HG03280 (cell line): ENCODE measurements at regions not wholly inside any gene's neighbourhood (a gene's known extent, or its start where the extent isn't known, plus 50 kb on each side); places are given as distances from the start of the nearest gene placed in this dataset.

Experiments used
- ATAC-seq: cut with Tn5 transposase; IDR thresholded peaks from one replicate; pipeline ENCODE4 v1.9.1; 2021; ENCODE audit warnings: mild to moderate bottlenecking, moderate library complexity; ENCODE audit not compliant: unreplicated experiment

DNA sequence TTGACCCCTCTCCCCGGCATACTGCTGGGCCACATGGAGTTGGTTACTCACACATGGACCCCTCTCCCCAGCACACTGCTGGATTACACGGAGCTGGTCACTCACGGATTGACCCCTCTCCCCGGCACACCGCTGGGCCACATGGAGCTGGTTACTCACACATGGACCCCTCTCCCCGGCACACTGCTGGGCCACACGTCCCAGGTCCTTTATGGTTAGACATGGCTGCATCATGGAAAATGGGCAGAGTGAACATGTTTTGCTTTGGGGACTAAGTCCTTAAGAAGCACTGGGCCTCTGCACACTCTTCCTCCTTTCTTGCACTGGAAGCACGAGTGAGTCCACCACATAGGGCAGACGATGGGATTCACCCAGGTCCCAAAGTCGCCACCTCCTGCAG, 102.1 kb upstream of the SHH start:
- ATAC-seq = no peak

DNA sequence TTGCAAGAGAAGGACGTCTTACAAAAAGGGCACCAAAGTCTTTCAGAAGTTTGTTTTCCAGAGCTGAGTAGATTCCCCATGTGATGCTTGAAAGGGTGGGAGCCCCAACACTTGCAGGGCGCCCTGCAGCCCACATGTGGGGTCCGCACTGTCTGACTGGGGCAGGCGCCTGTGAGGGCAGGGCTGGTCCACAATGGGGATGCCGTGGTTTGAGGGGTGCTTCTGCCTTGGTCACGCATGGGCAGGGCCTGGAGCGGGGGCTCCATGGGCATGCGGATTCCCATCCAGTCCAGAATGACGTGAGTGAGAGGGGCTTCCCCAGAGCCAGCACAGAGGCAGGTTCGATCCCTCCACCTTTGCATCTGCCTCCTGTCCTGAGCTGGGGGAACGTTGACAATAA, 101.5 kb upstream of the SHH start:
- no peak for ATAC-seq

DNA sequence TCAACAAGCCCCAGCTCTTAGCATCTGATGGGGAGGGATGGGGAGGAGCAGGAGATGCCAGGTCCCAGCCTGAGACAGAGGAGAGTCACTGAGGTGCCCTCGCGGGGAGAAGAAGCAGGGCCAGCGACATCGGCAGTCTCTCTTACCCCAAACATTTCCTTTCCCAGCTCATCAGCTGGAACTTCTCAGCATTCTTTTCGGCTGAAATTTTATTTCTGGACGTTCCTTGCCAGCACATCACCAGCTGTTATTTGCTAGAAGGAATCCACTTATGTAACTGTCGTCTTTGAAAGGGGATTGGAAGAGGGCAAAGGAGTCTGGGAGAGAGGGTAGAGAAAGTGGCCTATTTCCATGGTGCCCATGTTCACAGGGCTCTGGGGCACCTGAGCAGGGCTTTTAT, 101.0 kb upstream of the SHH start:
- no peak for ATAC-seq

DNA sequence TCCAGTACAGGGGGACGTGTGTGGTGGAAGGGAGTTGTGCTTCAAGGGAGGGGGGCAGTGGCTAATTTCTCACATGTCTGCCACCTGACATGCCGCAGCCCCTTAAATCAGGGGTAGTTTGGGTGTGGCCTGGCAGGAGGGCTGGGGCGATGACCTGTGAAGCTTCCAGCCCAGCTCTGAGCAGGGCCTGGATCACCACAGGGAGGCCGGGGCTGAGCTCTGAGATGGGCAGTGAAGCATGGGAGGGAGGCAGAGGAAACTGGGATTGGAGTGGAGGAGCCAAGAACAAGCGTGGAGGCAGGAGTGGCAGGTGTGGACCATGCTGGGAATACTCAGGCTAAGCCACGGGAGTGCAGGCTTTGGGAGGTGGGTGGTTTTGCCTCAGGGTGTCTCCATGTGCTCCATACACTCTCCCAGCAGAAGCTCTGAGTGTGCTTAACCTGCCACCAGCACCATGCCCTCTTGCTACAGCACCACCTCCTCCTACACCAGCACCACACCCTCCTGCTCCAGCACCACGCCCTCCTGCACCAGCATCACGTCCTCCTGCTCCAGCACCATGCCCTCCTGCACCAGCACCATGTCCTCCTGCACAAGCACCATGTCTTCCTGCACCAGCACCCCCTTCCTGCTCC, 99.3 kb upstream of the SHH start:
- ATAC-seq = no peak

DNA sequence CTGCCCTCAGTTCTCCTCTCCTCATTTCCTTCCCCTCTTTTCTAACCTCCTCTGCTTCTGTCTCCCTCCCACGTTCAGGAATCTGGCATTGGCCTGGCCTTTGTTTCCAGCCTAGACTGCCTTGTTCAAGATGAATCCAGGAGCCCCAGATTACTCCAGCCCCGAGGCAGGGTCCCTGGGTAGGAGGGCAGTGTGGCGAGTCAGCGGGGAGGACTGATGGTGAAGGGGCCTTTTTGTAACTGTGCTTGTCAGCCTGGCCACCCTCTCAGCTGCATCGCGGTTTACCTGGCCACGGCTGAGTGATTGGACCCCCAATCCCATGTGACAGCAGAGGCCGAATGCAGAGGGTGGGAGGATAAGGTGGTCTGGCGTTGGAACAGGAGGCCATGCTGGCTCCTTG, 96.1 kb upstream of the SHH start:
- no peak for ATAC-seq

DNA sequence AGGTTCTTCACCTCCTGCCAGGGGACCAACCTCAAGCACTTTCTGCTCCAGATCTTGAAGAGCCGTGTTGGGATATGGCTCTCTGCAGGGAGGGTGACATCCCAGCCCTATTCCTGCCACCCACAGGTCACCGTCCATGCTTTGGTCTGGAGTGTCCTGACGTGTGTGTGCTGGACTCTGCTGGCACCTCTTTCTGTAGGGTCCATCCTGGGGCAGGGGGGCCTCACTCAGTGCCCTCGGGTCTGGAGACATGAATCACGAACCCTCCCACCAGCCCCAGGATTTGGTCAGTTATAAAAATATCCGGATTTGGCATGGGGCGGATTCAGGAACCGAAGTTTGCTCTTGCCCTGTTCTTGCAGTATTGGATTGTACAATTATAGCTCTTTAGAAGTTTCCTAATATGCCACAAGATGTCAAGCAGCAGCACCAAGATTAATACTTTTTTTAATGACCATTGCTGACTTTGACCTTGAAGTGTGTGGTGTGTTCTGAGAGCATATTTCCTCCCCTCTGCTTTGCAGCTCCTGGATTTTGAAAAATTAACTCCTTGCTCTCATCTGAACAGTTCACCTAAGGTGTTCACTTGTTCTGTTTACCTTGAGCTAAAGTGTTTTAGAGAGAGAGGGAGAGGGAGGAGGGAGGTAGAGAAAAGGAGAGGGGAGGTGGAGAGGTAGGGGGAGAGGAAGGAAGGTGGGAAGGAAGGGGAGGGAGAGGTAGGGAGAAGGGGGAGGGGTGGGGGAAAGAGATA, 95.4 kb upstream of the SHH start:
- ATAC-seq = no peak

DNA sequence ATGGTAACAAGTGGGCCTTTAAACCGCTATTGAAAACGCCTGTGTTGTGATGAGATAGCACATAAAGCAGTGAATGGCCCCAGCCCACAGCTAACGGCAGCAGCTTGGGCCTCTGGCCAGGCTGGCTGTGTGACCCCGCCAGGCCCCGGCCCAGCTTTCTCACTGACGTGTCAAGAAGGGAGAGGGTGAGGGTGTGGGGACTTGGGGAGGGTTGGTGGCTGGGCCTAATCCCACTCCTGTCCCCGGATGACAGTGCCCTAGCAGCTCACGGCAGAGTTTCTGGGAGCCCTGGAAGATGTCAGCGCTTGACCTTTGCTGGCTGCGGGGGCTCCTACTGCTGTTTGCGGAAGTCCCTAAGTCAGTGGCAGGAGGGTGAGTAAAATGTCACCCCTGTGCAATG, 88.9 kb upstream of the SHH start:
- no peak for ATAC-seq

DNA sequence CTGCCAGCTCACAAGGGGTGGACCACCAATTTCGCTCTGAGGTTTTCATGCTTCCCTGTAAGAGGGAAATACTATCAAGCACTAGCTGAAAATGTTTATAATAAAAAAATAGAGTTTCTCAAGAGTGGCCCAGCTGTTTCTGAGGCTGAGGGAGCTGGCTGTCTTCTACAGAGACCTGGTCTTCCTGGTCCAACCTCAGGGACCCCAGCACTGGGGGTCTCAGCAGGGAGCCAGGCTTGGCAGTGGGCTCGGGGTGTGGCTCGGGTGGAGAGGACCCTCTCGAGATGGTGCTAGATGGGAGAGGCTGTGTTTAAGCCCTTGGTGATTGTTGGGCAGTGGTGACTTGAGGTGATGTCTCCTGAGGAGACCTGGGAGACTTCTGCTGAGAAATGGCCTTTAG, 87.3 kb upstream of the SHH start:
- no peak for ATAC-seq

DNA sequence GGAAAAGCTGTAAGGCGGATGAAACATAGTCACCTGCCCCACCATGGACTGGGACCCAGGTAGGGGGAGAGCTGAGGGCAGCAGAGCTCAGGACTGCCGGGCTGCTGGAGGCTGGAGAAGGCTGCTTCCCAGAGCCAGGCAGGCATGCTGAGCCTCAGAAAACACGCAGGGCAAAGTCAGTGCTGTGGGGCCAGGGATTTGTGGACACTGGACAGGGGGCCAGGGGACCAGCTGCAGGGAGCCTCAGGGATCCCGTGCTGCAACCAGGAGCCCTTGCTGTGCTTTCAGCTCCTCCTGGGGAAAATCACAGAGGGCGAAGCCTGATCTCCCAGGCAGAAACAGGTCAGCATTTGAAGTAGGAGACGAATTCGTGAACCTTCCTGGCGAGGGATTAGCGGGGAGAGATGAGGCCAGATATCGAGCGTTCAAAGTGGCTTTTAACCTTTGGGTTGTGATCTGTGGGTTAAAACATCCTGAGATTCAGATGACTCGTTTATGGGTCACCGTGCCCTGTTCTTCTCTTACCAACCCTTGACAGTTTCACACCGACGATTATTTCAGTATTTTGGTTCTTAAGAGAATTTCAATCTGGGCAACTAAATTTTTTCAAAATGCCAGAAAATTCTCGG, 85.6 kb upstream of the SHH start:
- ATAC-seq = no peak

DNA sequence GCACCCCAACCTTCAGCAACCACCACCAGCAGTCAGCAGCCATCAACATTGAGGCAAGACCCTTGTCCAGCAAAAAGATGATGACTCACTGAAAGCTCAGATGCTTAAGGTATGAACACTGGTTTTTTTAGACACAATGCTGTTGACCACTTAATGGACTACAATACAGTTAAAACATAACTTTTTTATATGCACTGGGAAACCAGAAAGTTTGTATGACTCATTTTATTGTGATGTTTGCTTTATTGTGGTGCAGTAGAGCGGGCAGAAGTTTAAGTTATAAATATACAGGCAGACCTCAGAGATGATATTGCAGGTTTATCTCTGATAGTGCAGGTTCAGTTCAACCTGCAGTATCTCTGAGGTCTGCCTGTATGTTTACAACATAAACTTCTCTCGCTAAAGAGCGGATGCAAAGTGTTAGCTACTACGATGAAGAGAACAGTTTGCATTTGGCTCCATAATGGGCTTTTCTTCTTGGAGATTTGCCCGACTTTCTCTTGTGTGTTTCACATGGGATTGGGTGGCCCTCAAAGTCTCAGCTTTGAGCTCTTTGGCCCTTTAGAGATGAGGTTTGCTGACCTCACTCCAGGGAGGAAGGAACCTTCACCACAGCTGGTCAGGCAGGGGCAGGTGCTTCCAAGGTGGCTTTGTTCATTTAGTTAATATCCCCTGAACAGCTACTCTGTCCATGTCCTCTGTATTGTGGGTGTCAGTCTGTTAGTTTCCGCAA, 84.4 kb upstream of the SHH start:
- ATAC-seq = no peak

DNA sequence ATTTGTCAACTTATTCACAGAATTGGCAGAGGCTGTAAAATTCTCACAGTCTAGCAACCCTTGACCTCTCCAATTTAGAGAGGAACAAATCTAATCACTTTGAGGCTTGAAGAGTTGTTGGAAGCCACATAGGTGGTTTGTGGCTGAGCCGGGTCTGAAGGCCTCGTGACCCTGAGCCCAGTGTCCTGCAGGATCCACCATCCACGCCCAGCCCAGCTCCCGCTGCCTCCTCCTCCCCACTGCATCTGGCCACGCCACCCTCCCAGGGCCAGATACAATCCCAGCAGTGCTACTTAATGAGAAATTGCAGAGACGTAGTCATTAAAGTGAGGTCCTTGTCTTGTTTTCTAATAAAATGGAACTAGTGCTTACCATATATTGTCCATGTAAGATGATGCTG, 81.4 kb upstream of the SHH start:
- ATAC-seq = no peak

DNA sequence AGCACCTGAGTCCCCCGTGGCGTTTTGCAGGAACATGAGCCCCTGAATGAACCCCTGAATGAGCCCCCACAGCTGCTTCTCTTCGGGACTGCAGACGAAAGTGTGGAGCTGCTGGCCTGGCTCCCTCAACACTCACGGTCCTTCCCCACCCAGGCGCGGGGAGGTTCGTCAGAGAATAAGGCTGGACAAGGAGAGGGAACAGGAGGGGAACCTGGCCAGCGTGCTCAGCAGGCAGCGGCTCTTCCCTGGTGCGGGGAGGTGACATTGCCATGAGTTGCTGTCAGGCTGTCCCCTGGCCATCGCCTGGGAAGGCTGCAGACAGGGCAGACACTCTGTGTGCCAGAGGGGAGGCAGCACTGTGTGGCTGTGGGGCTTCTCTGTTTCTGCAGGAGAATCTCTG, 80.9 kb upstream of the SHH start:
- ATAC-seq = no peak

DNA sequence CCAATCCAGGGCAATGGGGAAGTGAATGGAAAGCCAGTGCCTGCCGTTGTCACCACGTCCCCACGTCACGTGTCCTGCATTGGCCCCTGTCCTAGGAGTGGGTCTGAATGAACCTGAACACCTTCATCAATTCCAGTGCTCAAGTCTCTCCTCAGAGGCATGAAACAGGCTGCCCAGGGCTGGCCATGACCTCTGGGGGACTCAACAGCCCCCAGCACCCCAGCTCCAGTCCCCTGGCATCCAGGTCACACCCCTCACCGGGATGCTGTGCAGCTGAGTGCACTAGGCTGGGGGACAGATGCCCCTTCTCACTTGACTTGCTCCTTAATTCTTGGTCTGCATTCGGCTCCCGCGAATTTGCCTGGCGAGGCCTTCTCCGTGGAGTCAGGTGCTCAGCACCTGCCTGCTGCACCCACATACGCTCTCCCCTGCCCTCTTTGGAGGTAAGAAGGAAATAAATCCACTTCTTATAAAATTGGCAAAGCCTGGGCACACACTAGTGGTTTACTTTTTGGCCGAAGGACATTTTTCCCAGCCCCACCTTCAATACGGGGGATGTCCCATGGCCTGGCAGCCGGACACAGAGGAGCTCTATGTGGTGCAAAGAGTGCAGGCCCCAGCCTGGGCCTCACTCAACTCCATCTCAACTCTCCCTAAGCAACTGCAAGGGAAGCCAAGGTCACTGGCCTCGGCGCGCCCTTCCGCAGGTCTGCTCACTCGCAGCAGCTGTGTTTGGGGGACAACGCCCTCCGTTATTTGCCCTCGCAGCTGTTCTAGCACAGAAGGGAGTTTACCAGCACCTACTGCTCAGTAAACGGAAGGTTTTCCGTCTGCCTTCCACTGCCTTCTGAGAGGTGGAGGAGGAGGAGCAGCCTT, 77.6 kb upstream of the SHH start:
- ATAC-seq = no peak

DNA sequence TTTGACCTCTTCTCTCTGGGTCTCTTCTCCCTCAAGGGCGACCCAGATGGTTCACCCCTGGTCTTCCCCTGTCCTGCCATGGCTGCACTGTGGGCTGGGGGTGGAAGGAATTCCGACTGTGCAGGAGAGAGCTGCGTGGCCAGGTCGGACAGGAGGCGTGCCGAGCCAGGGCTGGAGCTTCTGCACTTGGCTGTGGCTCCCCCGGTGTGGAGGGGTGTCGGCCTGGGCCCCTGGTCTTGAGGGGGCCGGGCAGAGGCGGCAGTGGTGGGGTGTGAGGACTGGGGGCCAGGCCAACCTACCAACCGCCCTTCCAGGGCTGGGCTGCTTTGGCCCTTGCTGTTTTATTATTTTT, 74.9 kb upstream of the SHH start:
- ATAC-seq = no peak

DNA sequence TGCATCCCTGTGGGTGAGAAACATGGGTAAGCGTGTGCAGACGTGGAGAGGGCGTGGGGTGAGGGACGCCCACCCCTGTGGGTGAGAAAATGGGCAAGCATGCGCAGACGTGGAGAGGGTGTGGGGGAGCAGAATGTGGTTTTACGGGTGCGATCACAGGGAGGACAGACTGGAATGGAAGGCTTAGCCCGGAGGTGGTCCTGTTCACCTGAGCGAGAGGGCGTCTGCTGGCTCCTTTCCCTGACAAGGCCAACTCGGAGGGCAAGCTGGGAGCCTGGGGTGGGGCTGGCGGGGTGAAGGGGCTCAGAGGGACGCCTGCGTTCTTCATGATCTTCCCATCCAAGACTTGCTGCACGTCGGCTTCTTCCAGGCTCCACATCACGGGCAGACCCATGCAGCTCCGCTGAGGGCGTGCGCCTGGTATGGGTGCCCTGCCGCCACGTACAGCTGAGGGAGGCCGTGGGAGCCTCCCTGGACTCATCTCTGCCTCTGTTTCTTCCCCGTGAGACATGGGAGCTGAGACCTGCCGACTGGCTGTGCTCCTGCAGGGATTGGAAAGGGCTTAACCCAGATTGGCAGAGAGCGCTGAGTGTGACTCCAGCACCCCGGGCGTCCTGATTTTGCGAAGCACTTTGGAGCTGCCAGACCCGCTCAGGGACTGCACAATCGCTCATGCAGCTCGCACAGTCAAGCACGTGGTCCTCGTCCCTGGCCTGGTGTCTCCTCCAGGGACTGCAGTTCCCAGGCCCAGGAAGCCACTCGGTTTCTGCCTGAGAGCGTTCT, 74.3 kb upstream of the SHH start:
- ATAC-seq = no peak

DNA sequence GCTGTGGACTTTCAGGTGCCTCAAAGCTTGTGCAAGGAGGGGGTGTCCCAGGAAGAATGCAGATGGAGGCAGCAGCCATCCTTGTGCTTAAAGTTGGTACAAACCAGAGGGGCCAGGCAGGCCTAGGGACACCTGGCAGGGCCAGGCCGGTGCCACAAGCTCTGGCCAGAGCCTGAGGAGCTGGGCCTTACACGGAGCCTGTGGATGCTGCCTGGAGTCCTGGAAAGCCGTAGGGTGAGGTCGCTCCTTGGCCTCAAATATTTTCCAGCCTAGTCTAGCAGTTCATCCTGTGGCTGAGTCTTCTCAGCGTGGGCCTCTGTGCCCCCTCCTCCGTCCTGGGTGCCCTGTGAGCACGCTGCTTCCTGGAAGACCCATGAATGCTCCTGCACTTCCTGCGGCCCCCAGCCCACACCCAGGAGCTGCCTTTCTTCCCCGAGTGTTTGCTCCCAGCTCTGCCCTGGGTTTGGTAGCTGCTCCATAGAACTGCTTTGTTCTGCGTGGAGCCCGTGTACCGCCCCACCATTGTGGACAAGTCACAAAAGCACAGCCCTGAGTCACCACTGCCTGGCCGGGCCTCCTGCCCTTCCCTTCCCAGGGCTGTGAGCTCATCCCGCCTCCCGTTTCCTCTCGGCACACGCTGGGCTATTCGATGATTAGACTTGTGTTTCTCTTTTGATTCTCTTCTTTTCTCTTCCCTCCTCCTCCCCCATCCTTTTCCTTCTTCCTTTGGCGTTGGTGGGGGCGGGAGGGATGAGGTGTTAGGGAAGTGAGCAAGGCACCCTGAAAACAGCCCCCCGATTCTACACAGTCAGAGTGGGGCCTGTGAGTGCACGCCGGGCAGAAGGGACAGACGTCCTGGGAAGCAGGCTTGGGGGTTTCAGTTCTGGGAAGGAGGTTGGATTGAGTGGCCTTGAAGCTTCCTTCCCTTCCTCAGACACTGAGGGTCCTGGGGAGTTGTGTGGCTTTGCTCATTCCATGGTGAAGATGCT, 73.2 kb upstream of the SHH start:
- ATAC-seq = no peak

DNA sequence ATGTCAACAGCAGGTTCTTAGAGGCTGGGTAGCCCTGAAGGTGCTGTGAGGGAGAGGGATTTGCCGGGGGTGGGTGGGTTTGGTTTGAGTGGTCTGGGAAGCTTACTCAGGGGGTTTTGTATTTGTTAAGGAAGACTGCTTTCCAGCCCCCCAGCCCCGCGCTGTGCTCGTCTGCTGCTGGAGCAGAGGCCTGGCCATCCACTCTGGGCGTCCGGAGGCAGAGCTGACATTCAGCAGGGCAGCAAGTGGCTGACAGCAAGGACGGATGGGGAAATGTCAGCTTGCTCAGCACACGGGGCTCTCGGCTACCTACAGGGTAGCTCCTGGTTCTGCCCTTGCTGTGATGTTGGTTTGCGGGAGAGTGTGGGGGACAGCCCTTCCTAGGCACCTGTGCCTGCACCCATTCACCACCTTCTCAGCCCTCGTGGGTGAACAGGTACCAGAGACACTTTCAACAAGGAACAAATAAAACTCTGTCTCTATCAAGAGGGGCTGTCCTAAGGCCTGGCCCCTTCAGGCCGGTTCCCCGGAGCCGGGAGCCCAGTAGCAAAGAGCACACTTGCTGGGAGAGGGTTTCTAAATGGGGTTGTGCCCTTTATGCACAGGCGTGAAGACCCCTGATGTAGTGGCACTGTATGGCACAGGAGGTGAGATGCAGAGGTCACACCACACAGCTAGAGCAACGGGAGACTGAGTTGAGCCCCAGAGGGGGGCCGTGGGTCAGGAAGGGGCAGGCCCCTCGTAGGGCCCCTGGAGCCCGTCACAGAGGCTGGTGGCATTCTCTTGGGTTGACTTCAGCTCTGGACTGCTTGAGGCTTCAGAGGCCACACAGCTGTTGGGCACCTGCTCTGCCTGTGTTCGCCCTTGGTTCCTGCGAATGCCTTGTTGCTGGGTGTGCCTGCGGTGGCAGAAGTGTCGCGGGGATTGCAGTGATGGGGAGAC, 72.2 kb upstream of the SHH start:
- ATAC-seq = no peak
